ENCODE measurements at regions not wholly inside any gene's neighbourhood (a gene's known extent, or its start where the extent isn't known, plus 50 kb on each side); places are given as distances from the start of the nearest gene placed in this dataset.

GRCh38 chr12:58196971-58197370, 255.6 kb downstream of the ATP23 start:
- no peak for DNase-seq
- H3K9me3 ChIP-seq, result peaks cover 0 to 32% (median 7%) of the 10 kb centered on the region in 11 donors

GRCh38 chr12:58202933-58203718, 261.8 kb downstream of the ATP23 start:
- Histone ChIP-seq H3K4me1 (peaks cover 0 to 32% (median 16%) of the 10 kb centered on the region in 9 donors), H3K36me3 (no peaks in the 10 kb centered on the region), H3K27ac (peak overlapping the region; percentile 27 to 86 (median 64)), H3K27me3 (no peaks in the 10 kb centered on the region), H3K4me3 (no peak overlapping the region), H3K9me3 (no peaks in the 10 kb centered on the region)
- ATAC-seq, result peak in 7 of 8 donors; percentile 74 to 88 (median 84)
- intact Hi-C loops (cut with DNase I), result loop anchor here in 1 of 10 donors (5.0 kb wide), 1 partner anchor 34 kb away; no protein-coding TSS in a partner anchor
- DNase-seq, result peak in 1 of 2 donors; percentile 42
- 40 to 45% methylated on average over 3 of the region's 3 CpGs for WGBS, 2 donors
- no peak for TF ChIP-seq CTCF (IDR thresholded peaks at IDR 0.05)

More at GRCh38 chr12:58196971-58197370, 255.6 kb downstream of the ATP23 start:
- Histone ChIP-seq H3K4me1 (peaks cover 0 to 4% (median 0%) of the 10 kb centered on the region in 9 donors), H3K4me3 (no peak overlapping the region), H3K27ac (no peak overlapping the region), H3K27me3 (no peaks in the 10 kb centered on the region), H3K36me3 (no peaks in the 10 kb centered on the region)
- TF ChIP-seq CTCF (IDR thresholded peaks at IDR 0.05), result no peak
- intact Hi-C loops (cut with DNase I), result no loop called here
- no peak for ATAC-seq

GRCh38 chr12:58204071-58204470, 262.7 kb downstream of the ATP23 start:
- ATAC-seq, result peak in 1 of 8 donors; percentile 19
- no peaks in the 10 kb centered on the region for H3K27me3 ChIP-seq
- H3K9me3 ChIP-seq, result no peaks in the 10 kb centered on the region
- 35 to 42% methylated on average over 1 of the region's 1 CpG for WGBS, 2 donors
- TF ChIP-seq CTCF (IDR thresholded peaks at IDR 0.05), result no peak
- peaks cover 0 to 32% (median 16%) of the 10 kb centered on the region in 9 donors for H3K4me1 ChIP-seq
- DNase-seq, result no peak
- no peaks in the 10 kb centered on the region for H3K36me3 ChIP-seq
- intact Hi-C loops (cut with DNase I), result loop anchor here in 1 of 10 donors (5.0 kb wide), 1 partner anchor 33 kb away; no protein-coding TSS in a partner anchor
- peak overlapping the region in 7 of 10 donors; percentile 36 to 86 (median 61) for H3K27ac ChIP-seq
- H3K4me3 ChIP-seq, result no peak overlapping the region

- H3K27me3 ChIP-seq, result no peaks in the 10 kb centered on the region
- no peak overlapping the region for H3K4me3 ChIP-seq
- intact Hi-C loops (cut with DNase I), result no loop called here
- peaks cover 0 to 29% (median 16%) of the 10 kb centered on the region in 9 donors for H3K4me1 ChIP-seq
- H3K9me3 ChIP-seq, result no peaks in the 10 kb centered on the region
- 77 to 78% methylated on average over 3 of the region's 3 CpGs for WGBS, 2 donors
- ATAC-seq (no peak), DNase-seq (no peak)
- no peak for TF ChIP-seq CTCF (IDR thresholded peaks at IDR 0.05)
- H3K36me3 ChIP-seq, result no peaks in the 10 kb centered on the region
- no peak overlapping the region for H3K27ac ChIP-seq
Observed at GRCh38 chr12:58206876-58207275, 265.5 kb downstream of the ATP23 start.
